ENCODE measurements at regions not wholly inside any gene's neighbourhood (a gene's known extent, or its start where the extent isn't known, plus 50 kb on each side); places are given as distances from the start of the nearest gene placed in this dataset.

DNA sequence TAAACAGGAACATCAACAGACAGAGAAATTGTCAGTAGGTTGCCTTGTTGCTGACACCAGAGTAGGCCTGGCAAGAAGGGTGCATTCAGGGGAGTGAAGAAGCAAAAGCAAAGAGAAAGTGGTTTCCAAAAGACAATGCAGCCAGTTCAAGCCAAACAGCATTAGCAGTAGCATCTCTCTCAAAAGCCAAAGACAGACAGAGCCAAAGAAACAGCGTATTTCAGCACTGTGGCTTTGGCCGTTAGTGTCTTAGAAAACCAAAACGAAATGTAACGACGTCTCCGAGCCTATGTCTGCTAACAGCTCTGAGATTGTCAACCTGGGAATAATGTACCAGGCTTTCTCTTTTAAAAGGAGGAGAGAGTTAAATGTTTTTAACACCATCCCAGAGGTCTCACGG lies 178.6 kb downstream of the NRP2 start:
- no peak for DNase-seq

DNA sequence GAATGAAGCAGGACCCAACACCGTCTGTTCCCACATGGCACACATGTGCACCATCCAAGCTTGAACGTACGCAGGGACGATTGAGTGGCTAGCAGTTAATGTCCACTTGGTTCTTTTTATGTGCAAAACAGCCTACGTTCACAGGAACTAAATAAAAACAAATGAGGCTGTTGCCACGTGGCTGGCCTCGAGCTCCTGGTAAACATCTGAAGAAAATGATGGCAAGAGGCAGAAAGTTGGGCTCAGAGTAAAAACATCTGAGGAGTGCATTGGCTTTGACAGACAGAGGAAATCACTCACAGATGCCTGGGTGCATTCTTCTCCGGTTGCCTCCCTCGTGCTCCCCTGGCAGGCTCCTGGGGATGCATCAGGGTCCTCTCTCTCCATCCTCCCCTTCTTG lies 177.9 kb downstream of the NRP2 start:
- DNase-seq = no peak

DNA sequence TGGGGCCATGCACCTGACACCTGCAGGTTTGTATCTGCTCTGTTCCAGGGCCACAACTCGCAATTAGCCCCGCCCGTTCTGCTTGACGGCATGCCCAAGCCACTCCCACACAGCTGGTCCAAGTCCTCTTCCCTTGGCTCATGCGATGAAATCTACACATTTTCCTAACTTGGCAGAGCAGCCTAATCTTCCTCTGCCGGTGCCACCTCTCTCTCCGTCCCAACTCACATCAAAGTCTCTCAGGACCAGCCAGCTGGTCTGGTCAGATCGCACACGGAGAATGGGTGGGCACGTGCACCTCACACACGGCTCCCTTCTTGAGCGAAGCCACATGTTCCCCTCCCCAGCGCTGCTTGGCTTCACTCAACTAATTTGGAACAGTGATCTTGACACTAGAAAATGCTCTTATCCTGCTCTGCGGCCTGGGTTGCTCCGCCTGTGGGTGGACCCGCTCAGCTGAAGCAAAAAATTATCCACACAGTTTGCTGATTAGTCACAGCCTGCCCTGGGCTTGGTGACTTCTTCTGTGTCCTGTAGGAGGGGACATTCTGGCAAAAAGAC lies 176.7 kb downstream of the NRP2 start:
- no peak for DNase-seq

DNA sequence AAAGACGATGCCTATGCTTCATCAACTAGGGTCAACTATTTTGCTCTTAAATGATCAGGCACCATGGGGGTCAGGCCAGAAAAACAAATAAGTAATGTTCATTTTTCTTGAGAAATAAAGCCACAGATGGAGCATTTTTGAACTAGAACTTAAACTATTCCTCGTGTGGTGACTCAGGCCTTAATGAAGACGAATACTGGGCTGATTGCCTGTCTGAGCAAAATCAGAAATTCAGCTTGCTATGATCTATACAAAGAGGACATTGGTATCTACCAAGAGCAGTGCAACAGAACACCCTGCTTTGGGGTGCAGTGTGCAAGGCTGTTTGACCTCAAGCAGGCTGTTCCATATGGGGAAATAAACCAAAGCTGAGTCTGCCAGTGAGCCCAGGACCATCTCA lies 176.0 kb downstream of the NRP2 start:
- DNase-seq = no peak

DNA sequence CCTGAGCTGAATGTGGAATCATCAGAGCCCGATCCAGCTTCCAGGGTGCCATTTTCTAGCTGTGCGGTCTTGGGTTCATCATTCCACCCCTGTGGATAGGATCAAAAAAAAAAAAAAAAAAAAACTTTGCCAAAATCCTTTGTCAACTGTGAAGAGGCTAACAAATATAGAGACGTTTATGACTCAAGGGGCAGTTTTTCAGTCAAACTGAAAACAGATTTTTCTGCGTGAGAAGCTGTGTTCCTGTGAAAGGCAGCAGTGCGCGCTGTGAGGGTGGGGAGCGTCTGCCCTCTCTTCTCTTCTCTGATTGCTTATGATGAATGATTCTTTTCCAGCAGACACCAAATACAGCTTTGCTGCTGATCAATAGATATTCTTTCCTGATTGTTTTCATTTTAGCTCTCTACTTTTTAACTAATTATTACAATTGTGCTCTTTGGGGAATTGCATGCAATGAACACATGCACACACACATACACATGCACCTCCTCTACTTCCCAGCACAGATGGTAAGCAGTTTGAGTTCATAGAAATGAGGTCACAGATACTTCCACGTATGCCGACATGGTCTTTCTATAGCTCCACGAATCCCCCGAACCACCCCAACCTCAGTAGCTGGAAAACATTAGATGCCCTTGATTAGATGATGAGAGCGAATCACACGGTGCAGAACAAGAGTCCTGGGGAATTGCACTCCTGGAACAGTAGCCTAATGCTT lies 175.4 kb downstream of the NRP2 start:
- DNase-seq = no peak

DNA sequence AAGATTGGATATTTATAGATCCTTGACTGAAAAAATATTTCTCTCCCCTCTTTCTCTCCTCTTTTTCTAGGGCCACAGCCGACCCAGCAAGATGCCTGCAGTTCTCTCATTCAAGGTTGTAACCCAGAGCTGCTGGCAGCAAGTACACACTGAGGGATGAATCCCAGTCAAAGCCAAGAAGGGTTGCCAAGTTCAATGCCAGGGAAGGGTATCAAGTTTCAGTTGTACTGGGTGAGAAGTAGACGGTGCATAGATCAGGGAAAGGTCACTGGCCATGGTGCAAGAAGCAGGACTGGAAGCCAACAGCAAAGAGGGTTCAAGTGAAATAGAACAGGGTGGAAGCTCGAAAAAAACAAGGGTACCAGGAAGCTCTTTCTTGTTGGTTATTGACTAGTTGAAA lies 170.2 kb downstream of the NRP2 start:
- DNase-seq = no peak

DNA sequence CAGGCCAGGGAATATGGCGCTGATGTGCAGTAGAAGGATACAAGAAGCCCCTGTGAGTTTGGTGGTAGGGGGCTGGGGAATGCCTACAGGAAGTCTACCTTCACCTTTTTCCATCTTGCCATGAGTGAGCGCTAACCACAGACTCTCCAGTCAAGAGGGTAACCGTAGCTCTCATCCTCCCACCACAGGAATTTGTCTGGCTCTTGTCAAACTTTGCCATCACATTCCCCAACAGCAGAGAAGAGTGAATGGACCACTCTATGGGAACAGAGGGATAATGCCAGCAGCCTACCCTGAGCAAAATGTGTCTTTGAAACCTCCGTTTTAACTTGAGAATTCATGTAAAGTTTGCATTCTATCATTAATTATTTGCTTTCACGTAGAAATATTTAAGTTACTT lies 168.3 kb downstream of the NRP2 start:
- DNase-seq = no peak

DNA sequence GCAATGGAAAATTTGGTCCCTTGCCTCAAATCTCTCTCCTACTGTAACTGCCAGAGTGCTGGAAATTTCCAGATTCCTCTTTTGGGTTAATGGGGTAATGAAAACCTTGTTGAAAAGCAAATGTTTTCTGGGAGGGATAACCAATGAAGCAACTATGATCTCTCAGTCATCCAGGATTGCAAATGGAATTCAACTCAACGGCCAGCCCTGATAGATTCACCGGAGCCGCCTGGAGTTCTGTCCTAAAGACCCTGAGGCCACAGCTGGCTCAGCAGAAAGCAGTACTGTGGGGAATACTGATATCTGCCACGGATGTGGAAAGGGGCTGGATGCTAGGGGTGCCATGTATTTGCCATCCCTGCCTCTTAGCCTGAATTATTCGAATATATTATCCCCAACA lies 167.8 kb downstream of the NRP2 start:
- no peak for DNase-seq

DNA sequence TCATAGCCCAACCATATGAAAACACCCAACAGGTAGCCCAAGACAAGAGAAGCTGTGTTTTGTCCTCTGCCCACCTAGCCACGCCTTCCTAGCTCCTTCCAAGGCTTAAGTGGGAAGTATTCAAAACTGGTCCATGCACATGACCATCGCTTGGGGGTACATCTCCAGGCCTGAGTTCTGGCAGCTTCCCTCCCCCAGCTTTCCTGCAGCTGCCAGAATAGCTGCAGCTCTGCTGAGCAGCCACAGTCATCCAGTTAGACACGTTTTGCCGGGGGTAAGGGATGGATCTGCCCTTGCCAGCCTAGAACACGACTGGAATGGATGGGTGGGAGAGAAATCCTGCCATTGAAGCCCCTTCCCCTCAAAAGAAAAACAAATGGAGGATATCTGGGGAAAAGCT lies 166.8 kb downstream of the NRP2 start:
- DNase-seq = no peak

DNA sequence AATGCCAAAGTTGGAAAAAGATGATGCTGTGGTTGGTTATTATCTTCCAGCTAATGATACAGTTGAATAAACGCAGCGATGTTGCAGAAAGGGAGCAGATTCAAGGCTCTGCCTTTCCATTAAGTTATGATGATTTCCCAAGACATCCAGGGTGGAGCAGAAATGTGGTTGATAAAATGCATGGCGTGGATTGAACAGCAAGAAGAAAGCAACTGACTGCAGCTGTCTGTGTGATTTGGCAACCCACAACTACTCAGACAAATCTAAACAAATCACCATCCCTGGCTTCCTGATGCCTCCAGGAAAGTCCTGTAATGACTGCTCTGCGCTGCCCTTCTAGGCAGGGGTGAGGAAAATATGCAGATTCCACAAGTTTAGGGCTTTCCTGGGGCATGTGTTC lies 166.3 kb downstream of the NRP2 start:
- no peak for DNase-seq
